GM23338 (cell line): ENCODE measurements at regions not wholly inside any gene's neighbourhood (a gene's known extent, or its start where the extent isn't known, plus 50 kb on each side); places are given as distances from the start of the nearest gene placed in this dataset.
A peak's percentile ranks its signal among the peaks of the same experiment; 100 is the strongest.
"Not testable (repeated sequence)": the region's sequence is repeated elsewhere in the genome, so short reads cannot be mapped to it uniquely, and the experiment has no call there.

ENCODE experiments used
- ATAC-seq: fragments of 200-7000 bp; cut with Tn5 transposase; 3 replicates; pipeline ENCODE4 v1.9.1; 2020
- DNase-seq: peaks from one replicate; pipeline ENCODE4 v3.0.0-alpha.2; 2015; ENCODE audit warnings: low spot score
- H2AFZ ChIP-seq: fragments of 200-600 bp; sonication (generic); 2 replicates; pipeline ENCODE4 v1.8.0; 2016; ENCODE audit warnings: antibody characterized with exemption, mild to moderate bottlenecking, moderate library complexity
- H3F3A ChIP-seq: fragments of 200-600 bp; sonication (generic); replicated peaks from 2 replicates; pipeline ENCODE4 v1.8.0; 2017; ENCODE audit warnings: antibody characterized with exemption, mixed run types, low read depth
- H3K27ac ChIP-seq: fragments of 200-600 bp; sonication (generic); 2 replicates; pipeline ENCODE4 v1.6.1; 2016; ENCODE audit warnings: low read depth
- H3K27me3 ChIP-seq: fragments of 200-600 bp; sonication (generic); 2 replicates; pipeline ENCODE4 v1.8.0; 2016; ENCODE audit warnings: mild to moderate bottlenecking, mixed run types, moderate library complexity; ENCODE audit not compliant: insufficient read depth
- H3K36me3 ChIP-seq: fragments of 200-600 bp; sonication (generic); 2 replicates; pipeline ENCODE4 v1.8.0; 2016; ENCODE audit warnings: mild to moderate bottlenecking; ENCODE audit not compliant: insufficient read depth
- H3K4me1 ChIP-seq: fragments of 200-600 bp; sonication (generic); 2 replicates; pipeline ENCODE4 v1.8.0; 2016; ENCODE audit warnings: mild to moderate bottlenecking, moderate library complexity; ENCODE audit not compliant: insufficient read depth
- H3K4me2 ChIP-seq: fragments of 200-600 bp; sonication (generic); 2 replicates; pipeline ENCODE4 v1.7.1; 2017; ENCODE audit warnings: mixed run types
- H3K4me3 ChIP-seq: fragments of 200-600 bp; sonication (generic); 2 replicates; pipeline ENCODE4 v1.6.1; 2016; ENCODE audit warnings: mixed run types
- H3K79me2 ChIP-seq: fragments of 200-600 bp; sonication (generic); replicated peaks from 2 replicates; pipeline ENCODE4 v1.8.0; 2017; ENCODE audit warnings: mild to moderate bottlenecking; ENCODE audit not compliant: insufficient read depth
- H3K9me2 ChIP-seq: fragments of 200-600 bp; sonication (generic); 2 replicates; pipeline ENCODE4 v1.8.0; 2017; ENCODE audit not compliant: insufficient read depth
- H4K20me1 ChIP-seq: fragments of 200-600 bp; sonication (generic); replicated peaks from 2 replicates; pipeline ENCODE4 v1.8.0; 2017; ENCODE audit warnings: mild to moderate bottlenecking; ENCODE audit not compliant: insufficient read depth
- H3K27ac Mint-ChIP-seq: 2 replicates; pipeline ENCODE4 v1.8.0; 2020; ENCODE audit warnings: inconsistent platforms, mild to moderate bottlenecking, moderate library complexity, mixed read lengths
- H3K27me3 Mint-ChIP-seq: 3 replicates; pipeline ENCODE4 v1.8.0; 2022; ENCODE audit warnings: low read depth, mild to moderate bottlenecking, moderate library complexity, mixed read lengths, inconsistent platforms; ENCODE audit not compliant: insufficient read depth, poor library complexity
- H3K36me3 Mint-ChIP-seq: 3 replicates; pipeline ENCODE4 v1.8.0; 2021; ENCODE audit warnings: low read depth, mild to moderate bottlenecking, inconsistent platforms, moderate library complexity, mixed read lengths
- H3K4me1 Mint-ChIP-seq: 3 replicates; pipeline ENCODE4 v1.8.0; 2020; ENCODE audit warnings: mild to moderate bottlenecking, inconsistent platforms, mixed read lengths
- H3K4me3 Mint-ChIP-seq: 3 replicates; pipeline ENCODE4 v1.8.0; 2021; ENCODE audit warnings: moderate library complexity, mild to moderate bottlenecking, inconsistent platforms, mixed read lengths
- H3K9me3 Mint-ChIP-seq: 3 replicates; pipeline ENCODE4 v1.8.0; 2020; ENCODE audit warnings: moderate library complexity, mild to moderate bottlenecking, inconsistent platforms, mixed read lengths
- EZH2 ChIP-seq: fragments of 200-600 bp; sonication (generic); IDR thresholded peaks from one replicate; pipeline ENCODE4 v1.8.0; 2017; ENCODE audit warnings: antibody characterized with exemption, mild to moderate bottlenecking, low read depth; ENCODE audit not compliant: unreplicated experiment
- EZH2phosphoT487 ChIP-seq: fragments of 200-600 bp; sonication (generic); IDR thresholded peaks from one replicate; pipeline ENCODE4 v1.8.1; 2018; ENCODE audit warnings: antibody characterized with exemption; ENCODE audit not compliant: unreplicated experiment
- JUNB ChIP-seq: IDR thresholded peaks from one replicate; pipeline ENCODE4 v1.6.1; 2016; ENCODE audit warnings: antibody characterized with exemption; ENCODE audit not compliant: unreplicated experiment
- ZNF114 ChIP-seq: fragments of 250-450 bp; sonication (Bioruptor Pico); IDR thresholded peaks from 2 replicates; pipeline ENCODE4 v1.5.0; 2020; ENCODE audit warnings: mild to moderate bottlenecking, moderate library complexity
- ZNF462 ChIP-seq: fragments of 250-450 bp; sonication (Bioruptor Pico); IDR thresholded peaks from 2 replicates; pipeline ENCODE4 v1.5.0; 2020; ENCODE audit warnings: mild to moderate bottlenecking, moderate library complexity
- TF ChIP-seq, protein P1 (sequence below), 2 experiments: fragments of 200-600 bp in 1 of 2; sonication (generic) in 1 of 2; conservative IDR thresholded peaks; 2 replicates each; pipeline versions ENCODE4 v1.5.1 to v1.6.1; 2016 to 2017; ENCODE audit warnings: antibody characterized with exemption in 2 of 2, low read depth in 2 of 2, mild to moderate bottlenecking in 2 of 2, moderate library complexity in 1 of 2

DNA sequence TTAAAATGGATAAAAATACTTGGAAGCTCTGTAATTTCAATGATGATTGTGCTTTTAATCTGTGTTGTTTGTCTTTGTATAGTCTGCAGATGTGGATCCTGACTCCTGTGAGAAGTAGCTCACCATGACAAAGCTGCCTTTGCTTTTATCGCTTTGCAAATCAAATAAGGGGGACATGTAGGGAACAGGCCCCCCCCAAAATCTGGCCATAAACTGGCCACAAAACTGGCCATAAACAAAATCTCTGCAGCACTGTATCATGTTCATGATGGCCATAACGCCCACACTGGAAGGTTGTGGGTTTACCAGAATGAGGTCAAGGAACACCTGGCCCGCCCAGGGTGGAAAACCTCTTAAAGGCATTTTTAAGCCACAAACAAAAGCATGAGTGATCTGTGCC is 366.0 kb upstream of the FGF16 start:
- not testable (repeated sequence) for H3K79me2 ChIP-seq, H3K4me3 Mint-ChIP-seq, H3K27ac Mint-ChIP-seq, DNase-seq, H3K27me3 ChIP-seq, H3K36me3 Mint-ChIP-seq, H4K20me1 ChIP-seq, H3K36me3 ChIP-seq, H3K4me3 ChIP-seq, H3K9me2 ChIP-seq, H3F3A ChIP-seq, H3K27ac ChIP-seq, H3K4me1 Mint-ChIP-seq, H2AFZ ChIP-seq, ATAC-seq, H3K27me3 Mint-ChIP-seq, H3K4me1 ChIP-seq, H3K4me2 ChIP-seq
- peaks cover 25% of the 10 kb centered on the region for H3K9me3 Mint-ChIP-seq

DNA sequence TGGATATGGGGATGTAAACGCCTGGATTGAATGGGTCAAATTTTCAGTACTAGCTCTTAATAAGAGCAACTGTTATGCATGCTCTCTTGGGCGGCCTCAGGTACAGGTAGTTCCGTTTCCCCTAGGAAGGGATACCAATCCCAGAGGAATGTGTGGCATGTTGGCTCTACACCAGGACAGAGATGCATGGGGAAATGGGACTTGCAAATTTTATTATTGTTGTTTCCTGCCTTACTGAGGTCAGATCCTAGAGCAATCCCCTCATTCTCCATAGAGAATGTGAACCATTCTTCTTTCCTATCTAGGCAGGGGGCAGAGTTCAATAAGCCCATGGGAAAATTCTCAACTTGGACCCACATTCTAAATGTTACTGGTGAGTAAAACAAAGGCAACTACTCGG is 361.8 kb upstream of the FGF16 start:
- DNase-seq (peak; percentile 4), ATAC-seq (no peak)
- Histone ChIP-seq H3K79me2 (no peaks in the 10 kb centered on the region), H3K36me3 (no peaks in the 10 kb centered on the region), H3K4me2 (no peak overlapping the region), H3K27me3 (no peaks in the 10 kb centered on the region), H3K27ac (no peak overlapping the region), H3F3A (no peaks in the 10 kb centered on the region), H3K4me1 (no peaks in the 10 kb centered on the region), H3K9me2 (no peaks in the 10 kb centered on the region), H2AFZ (no peak overlapping the region), H3K4me3 (no peak overlapping the region), H4K20me1 (no peaks in the 10 kb centered on the region)
- H3K36me3 Mint-ChIP-seq = peaks cover 3% of the 10 kb centered on the region; the same call in 1 of the 3 replicates
- H3K9me3 Mint-ChIP-seq = peaks cover 18% of the 10 kb centered on the region
- no peak overlapping the region for H3K4me3 Mint-ChIP-seq
- H3K27ac Mint-ChIP-seq = no peak overlapping the region
- no peaks in the 10 kb centered on the region for H3K4me1 Mint-ChIP-seq
- no peaks in the 10 kb centered on the region for H3K27me3 Mint-ChIP-seq
- TF ChIP-seq JUNB (no peak), ZNF462 (no peak), ZNF114 (CRISPR knock-in tag) (no peak), EZH2 (no peak), EZH2phosphoT487 (no peak)
- TF ChIP-seq, protein P1, sequence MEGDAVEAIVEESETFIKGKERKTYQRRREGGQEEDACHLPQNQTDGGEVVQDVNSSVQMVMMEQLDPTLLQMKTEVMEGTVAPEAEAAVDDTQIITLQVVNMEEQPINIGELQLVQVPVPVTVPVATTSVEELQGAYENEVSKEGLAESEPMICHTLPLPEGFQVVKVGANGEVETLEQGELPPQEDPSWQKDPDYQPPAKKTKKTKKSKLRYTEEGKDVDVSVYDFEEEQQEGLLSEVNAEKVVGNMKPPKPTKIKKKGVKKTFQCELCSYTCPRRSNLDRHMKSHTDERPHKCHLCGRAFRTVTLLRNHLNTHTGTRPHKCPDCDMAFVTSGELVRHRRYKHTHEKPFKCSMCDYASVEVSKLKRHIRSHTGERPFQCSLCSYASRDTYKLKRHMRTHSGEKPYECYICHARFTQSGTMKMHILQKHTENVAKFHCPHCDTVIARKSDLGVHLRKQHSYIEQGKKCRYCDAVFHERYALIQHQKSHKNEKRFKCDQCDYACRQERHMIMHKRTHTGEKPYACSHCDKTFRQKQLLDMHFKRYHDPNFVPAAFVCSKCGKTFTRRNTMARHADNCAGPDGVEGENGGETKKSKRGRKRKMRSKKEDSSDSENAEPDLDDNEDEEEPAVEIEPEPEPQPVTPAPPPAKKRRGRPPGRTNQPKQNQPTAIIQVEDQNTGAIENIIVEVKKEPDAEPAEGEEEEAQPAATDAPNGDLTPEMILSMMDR (conservative IDR thresholded peaks at IDR 0.05; ENCODE audit: low read depth in 2 of 2) = no peak
